Gastroesophageal sphincter (tissue), 4 donors: ENCODE measurements at regions not wholly inside any gene's neighbourhood (a gene's known extent, or its start where the extent isn't known, plus 50 kb on each side); places are given as distances from the start of the nearest gene placed in this dataset.

Source experiments
- ATAC-seq: fragments of 150-250 bp; one replicate; pipeline ENCODE4 v1.9.1; 2016; ENCODE audit warnings: mild to moderate bottlenecking, moderate library complexity
- H3K27ac ChIP-seq, 4 donors: fragments of 200-600 bp; sonication (generic) in 3 of 4; 1 replicate in 3 of 4; 2 replicates in 1 of 4; pipeline ENCODE4 v1.5.1; 2016 to 2019
- H3K27me3 ChIP-seq: fragments of 200-600 bp; sonication (generic); one replicate; pipeline ENCODE4 v1.5.1; 2019
- H3K36me3 ChIP-seq, 2 donors: fragments of 200-600 bp; sonication (generic); one replicate each; pipeline ENCODE4 v1.5.1; 2019; ENCODE audit warnings: control low read depth in 1 of 2
- H3K4me1 ChIP-seq, 3 donors: fragments of 200-600 bp; sonication (generic); 1 replicate in 2 of 3; 2 replicates in 1 of 3; pipeline ENCODE4 v1.5.1; 2016 to 2019; ENCODE audit warnings: control low read depth in 2 of 3
- H3K4me3 ChIP-seq, 2 donors: fragments of 200-600 bp; sonication (generic); one replicate each; pipeline ENCODE4 v1.5.1; 2019; ENCODE audit warnings: mild to moderate bottlenecking in 1 of 2, moderate library complexity in 1 of 2
- H3K9me3 ChIP-seq, 3 donors: fragments of 200-600 bp; sonication (generic); one replicate each; pipeline ENCODE4 v1.5.1; 2017 to 2019; ENCODE audit warnings: control low read depth in 2 of 3
- EP300 ChIP-seq: sonication (generic); formaldehyde crosslinking; IDR thresholded peaks from one replicate; pipeline ENCODE4 v1.6.1; 2017; ENCODE audit warnings: antibody characterized with exemption, mild to moderate bottlenecking
- POLR2A ChIP-seq, 2 donors: fragments of 450-650 bp; IDR thresholded peaks; one replicate each; pipeline ENCODE4 v1.6.1; 2017; ENCODE audit warnings: antibody characterized with exemption in 2 of 2, mild to moderate bottlenecking in 2 of 2, moderate library complexity in 1 of 2
- POLR2AphosphoS5 ChIP-seq: sonication (generic); formaldehyde crosslinking; IDR thresholded peaks from one replicate; pipeline ENCODE4 v1.6.1; 2017; ENCODE audit warnings: antibody characterized with exemption
- WGBS, 2 donors: methylation state at CpG; one replicate each; pipeline ENCODE4 v1.1.5; 2018; ENCODE audit warnings: low coverage in 1 of 2; 5-methylcytosine and 5-hydroxymethylcytosine counted together
- TF ChIP-seq, protein P1 (sequence below), 4 experiments: fragments of 200-600 bp in 2 of 4; fragments of 450-650 bp in 2 of 4; sonication (generic) in 1 of 4; IDR thresholded peaks; one replicate each; pipeline ENCODE4 v1.5.1; 2017 to 2019; ENCODE audit warnings: antibody characterized with exemption in 4 of 4, mild to moderate bottlenecking in 2 of 4, moderate library complexity in 2 of 4

DNA sequence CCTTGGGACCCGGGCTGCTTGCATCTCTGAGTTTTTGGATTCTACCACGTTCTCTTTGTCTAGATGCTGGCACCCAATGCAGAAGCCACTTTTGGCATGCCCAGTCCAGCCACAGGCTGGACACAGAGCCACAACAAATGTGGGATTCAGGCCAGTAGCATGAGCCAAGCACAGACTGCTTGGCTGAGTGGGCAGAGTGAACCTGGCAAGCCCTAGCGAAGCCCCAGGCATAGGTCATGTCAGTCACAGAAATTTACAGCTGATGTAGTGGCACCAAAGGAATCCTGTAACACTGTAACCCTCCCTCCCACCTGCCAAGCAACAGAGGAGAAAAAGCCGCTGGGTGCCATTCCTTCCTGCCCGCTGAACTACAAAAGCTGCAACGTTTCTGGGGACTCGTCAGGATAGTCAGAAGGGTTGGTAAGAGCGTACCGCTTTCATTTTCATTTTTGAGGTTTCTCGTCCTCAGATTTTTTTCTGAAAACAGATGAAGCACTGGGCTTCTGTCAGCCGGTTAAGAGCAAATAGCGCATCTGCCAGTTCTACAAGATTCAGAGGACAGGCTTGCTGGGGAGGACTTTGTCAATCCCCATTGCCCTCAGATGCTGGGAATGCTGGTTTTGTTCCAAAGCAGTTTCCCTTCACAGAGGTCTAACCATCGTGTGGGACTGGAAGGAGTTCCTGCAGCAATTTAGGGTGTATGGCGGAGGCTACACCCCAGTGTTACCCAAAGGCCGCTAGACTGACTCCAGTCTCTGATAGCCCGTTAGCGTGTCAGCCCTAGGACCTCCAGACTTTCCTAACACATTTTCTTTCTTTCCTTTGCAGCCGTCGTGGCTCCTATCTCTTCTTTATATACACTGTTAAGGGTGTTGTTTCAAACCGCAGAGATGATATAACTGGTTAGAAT lies 399.0 kb downstream of the HTR1A start:
- no peaks in the 10 kb centered on the region for H3K4me1 ChIP-seq
- peaks cover 0 to 22% (median 0%) of the 10 kb centered on the region in 3 donors for H3K9me3 ChIP-seq
- no peaks in the 10 kb centered on the region for H3K27me3 ChIP-seq
- H3K36me3 ChIP-seq, result no peaks in the 10 kb centered on the region
- no peak for ATAC-seq
- TF ChIP-seq POLR2A (IDR thresholded peaks at IDR 0.05) (no peak), POLR2AphosphoS5 (no peak), EP300 (no peak)
- TF ChIP-seq, protein P1, sequence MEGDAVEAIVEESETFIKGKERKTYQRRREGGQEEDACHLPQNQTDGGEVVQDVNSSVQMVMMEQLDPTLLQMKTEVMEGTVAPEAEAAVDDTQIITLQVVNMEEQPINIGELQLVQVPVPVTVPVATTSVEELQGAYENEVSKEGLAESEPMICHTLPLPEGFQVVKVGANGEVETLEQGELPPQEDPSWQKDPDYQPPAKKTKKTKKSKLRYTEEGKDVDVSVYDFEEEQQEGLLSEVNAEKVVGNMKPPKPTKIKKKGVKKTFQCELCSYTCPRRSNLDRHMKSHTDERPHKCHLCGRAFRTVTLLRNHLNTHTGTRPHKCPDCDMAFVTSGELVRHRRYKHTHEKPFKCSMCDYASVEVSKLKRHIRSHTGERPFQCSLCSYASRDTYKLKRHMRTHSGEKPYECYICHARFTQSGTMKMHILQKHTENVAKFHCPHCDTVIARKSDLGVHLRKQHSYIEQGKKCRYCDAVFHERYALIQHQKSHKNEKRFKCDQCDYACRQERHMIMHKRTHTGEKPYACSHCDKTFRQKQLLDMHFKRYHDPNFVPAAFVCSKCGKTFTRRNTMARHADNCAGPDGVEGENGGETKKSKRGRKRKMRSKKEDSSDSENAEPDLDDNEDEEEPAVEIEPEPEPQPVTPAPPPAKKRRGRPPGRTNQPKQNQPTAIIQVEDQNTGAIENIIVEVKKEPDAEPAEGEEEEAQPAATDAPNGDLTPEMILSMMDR (IDR thresholded peaks at IDR 0.05), result no peak
- no peak overlapping the region for H3K27ac ChIP-seq
- 79 to 92% methylated on average over 7 to 16 of the region's 20 CpGs for WGBS, 2 donors
- no peak overlapping the region for H3K4me3 ChIP-seq

DNA sequence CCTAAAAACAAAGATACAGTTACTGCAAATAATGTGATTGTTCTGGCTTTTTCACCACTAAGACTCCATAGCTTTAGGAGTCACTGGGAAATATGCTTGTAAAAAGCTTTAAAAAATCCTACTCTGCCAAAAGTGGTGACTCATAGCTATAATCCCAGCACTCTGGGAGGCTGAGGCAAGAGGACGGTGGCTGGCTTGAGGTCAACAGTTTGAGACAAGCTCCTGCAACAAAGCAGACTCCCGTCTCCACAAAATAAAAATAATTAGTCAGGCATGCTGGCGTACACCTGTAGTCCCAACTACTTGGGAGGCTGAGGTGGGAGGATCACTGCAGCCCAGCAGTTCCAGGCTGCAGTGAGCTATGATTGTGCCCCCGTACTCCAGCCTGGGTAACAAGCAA lies 406.4 kb downstream of the HTR1A start:
- H3K27ac ChIP-seq, result no peak overlapping the region
- no peaks in the 10 kb centered on the region for H3K4me1 ChIP-seq
- H3K4me3 ChIP-seq, result no peak overlapping the region
- ATAC-seq, result no peak
- no peaks in the 10 kb centered on the region for H3K27me3 ChIP-seq
- no peaks in the 10 kb centered on the region for H3K9me3 ChIP-seq
- 57 to 86% methylated on average over 3 to 4 of the region's 4 CpGs for WGBS, 2 donors
- no peak for TF ChIP-seq POLR2AphosphoS5
- TF ChIP-seq, protein P1 (IDR thresholded peaks at IDR 0.05), result no peak
- no peak for TF ChIP-seq POLR2A (IDR thresholded peaks at IDR 0.05)
- no peak for TF ChIP-seq EP300
- no peaks in the 10 kb centered on the region for H3K36me3 ChIP-seq

DNA sequence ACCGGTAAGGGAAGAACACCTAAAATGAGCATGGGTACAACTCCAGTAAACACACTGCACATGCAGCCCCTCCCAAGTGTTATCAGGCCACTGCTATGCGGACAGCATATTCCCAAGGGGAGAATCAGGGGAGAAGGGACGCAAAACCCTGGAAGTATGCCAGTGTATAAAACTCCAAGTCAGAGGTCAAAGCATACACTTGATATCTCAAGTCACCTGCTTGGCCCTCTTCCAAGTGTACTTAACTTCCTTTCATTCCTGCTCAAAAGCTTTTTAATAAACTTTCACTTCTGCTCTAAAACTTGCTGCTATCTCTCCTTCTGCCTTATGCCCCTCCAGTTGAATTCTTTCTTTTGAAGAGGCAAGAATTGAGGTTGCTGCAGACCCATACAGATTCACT lies 408.1 kb downstream of the HTR1A start:
- Histone ChIP-seq H3K4me3 (no peak overlapping the region), H3K27ac (no peak overlapping the region), H3K4me1 (no peaks in the 10 kb centered on the region), H3K36me3 (no peaks in the 10 kb centered on the region), H3K9me3 (no peaks in the 10 kb centered on the region), H3K27me3 (no peaks in the 10 kb centered on the region)
- TF ChIP-seq, protein P1 (IDR thresholded peaks at IDR 0.05), result no peak
- TF ChIP-seq POLR2A (IDR thresholded peaks at IDR 0.05), result no peak
- TF ChIP-seq POLR2AphosphoS5, result no peak
- no peak for TF ChIP-seq EP300
- no peak for ATAC-seq
- WGBS, 2 donors, result 29 to 30% methylated on average over 3 of the region's 3 CpGs

DNA sequence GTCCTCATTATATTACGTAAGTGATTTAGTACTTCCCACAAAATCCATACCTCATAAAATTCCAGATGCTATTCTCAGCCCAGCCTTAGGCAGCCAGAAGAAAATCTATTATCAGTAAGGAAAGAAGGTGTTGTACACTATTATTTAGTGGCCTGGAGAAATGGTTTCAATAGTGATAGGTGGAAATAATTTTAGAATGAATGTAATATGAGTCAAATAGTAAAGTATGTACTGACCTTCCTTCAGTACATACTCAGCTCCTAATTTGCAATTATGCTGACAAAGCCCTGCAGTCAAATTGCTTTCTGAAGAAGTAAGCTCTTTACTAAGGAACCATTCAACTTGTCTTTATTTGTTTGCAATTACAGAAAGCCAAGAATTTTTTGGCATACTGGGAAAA lies 409.2 kb downstream of the HTR1A start:
- H3K36me3 ChIP-seq, result no peaks in the 10 kb centered on the region
- ATAC-seq, result no peak
- no peaks in the 10 kb centered on the region for H3K9me3 ChIP-seq
- no peak overlapping the region for H3K4me3 ChIP-seq
- H3K27ac ChIP-seq, result no peak overlapping the region
- no peaks in the 10 kb centered on the region for H3K27me3 ChIP-seq
- 75 to 86% methylated on average over 1 of the region's 1 CpG for WGBS, 2 donors
- H3K4me1 ChIP-seq, result no peaks in the 10 kb centered on the region
- TF ChIP-seq POLR2AphosphoS5 (no peak), POLR2A (IDR thresholded peaks at IDR 0.05) (no peak), EP300 (no peak)
- TF ChIP-seq, protein P1 (IDR thresholded peaks at IDR 0.05), result no peak
